ENCODE measurements at regions not wholly inside any gene's neighbourhood (a gene's known extent, or its start where the extent isn't known, plus 50 kb on each side); places are given as distances from the start of the nearest gene placed in this dataset.
"Not testable (repeated sequence)": the region's sequence is repeated elsewhere in the genome, so short reads cannot be mapped to it uniquely, and the experiment has no call there.

GRCh38 chr3:4228295-4228694 lies 74.9 kb upstream of the SETMAR start:
- no peak for DNase-seq

- DNase-seq = no peak
These were observed 72.1 kb upstream of the SETMAR start for GRCh38 chr3:4231041-4231440.

GRCh38 chr3:4232798-4233197 lies 70.4 kb upstream of the SETMAR start:
- DNase-seq = no peak

- DNase-seq = no peak
These were observed 69.7 kb upstream of the SETMAR start for GRCh38 chr3:4233488-4233887.

GRCh38 chr3:4234889-4235288 lies 68.3 kb upstream of the SETMAR start:
- no peak for DNase-seq

GRCh38 chr3:4235690-4236089 lies 67.5 kb upstream of the SETMAR start:
- no peak for DNase-seq

- DNase-seq = no peak
These were observed 61.5 kb upstream of the SETMAR start for GRCh38 chr3:4241595-4242170.

- no peak for DNase-seq
These were observed 57.5 kb upstream of the SETMAR start for GRCh38 chr3:4245671-4246070.

GRCh38 chr3:4247391-4247790 lies 55.8 kb upstream of the SETMAR start:
- DNase-seq = no peak

- DNase-seq = no peak
These were observed 53.1 kb upstream of the SETMAR start for GRCh38 chr3:4250064-4250463.

- no peak for DNase-seq
These were observed 51.8 kb upstream of the SETMAR start for GRCh38 chr3:4251412-4251811.

GRCh38 chr3:4253072-4253832 lies 49.9 kb upstream of the SETMAR start:
- not testable (repeated sequence) for DNase-seq

All from SHP77 treated with DMSO at 0.1 percent for 48 hours (cell line).